GM10266 (cell line): ENCODE measurements at regions not wholly inside any gene's neighbourhood (a gene's known extent, or its start where the extent isn't known, plus 50 kb on each side); places are given as distances from the start of the nearest gene placed in this dataset.

Source experiments
- DNase-seq: peaks from one replicate; pipeline ENCODE4 v3.0.0; 2012; ENCODE audit errors: extremely low spot score
- CTCF ChIP-seq: IDR thresholded peaks from 2 replicates; pipeline ENCODE4 v1.5.1; 2012; ENCODE audit warnings: mild to moderate bottlenecking, low read depth; ENCODE audit not compliant: control insufficient read depth, insufficient read depth; ENCODE audit errors: missing control alignments

- no peak for DNase-seq
Observed at GRCh38 chr14:42374332-42374731, 767.7 kb downstream of the LRFN5 start.

GRCh38 chr14:42370056-42370455 lies 763.4 kb downstream of the LRFN5 start:
- DNase-seq, result no peak
- TF ChIP-seq CTCF, result no peak

More at GRCh38 chr14:42374332-42374731, 767.7 kb downstream of the LRFN5 start:
- no peak for TF ChIP-seq CTCF

- no peak for TF ChIP-seq CTCF
- no peak for DNase-seq
Observed at GRCh38 chr14:42368234-42368633, 761.6 kb downstream of the LRFN5 start.

GRCh38 chr14:42353315-42353714 lies 746.6 kb downstream of the LRFN5 start:
- no peak for DNase-seq
- no peak for TF ChIP-seq CTCF

GRCh38 chr14:42335918-42336317 lies 729.2 kb downstream of the LRFN5 start:
- DNase-seq, result no peak
- no peak for TF ChIP-seq CTCF

- TF ChIP-seq CTCF, result no peak
- DNase-seq, result no peak
Observed at GRCh38 chr14:42334931-42335330, 728.3 kb downstream of the LRFN5 start.

- no peak for DNase-seq
- no peak for TF ChIP-seq CTCF
Observed at GRCh38 chr14:42323426-42323825, 716.8 kb downstream of the LRFN5 start.
